Smooth muscle cell (in vitro differentiated cells): ENCODE measurements at regions not wholly inside any gene's neighbourhood (a gene's known extent, or its start where the extent isn't known, plus 50 kb on each side); places are given as distances from the start of the nearest gene placed in this dataset.

ENCODE experiments used
- DNase-seq: peaks from one replicate; lab custom pipeline; 2025; ENCODE audit not compliant: unreplicated experiment; lab: John Stamatoyannopoulos, UW
- H2AFZ ChIP-seq: fragments of 200-600 bp; sonication (generic); 2 replicates; pipeline ENCODE4 v1.6.0; 2016; ENCODE audit warnings: antibody characterized with exemption, low read depth, mild to moderate bottlenecking
- H3F3A ChIP-seq: fragments of 200-600 bp; sonication (generic); 2 replicates; pipeline ENCODE4 v1.6.0; 2017; ENCODE audit warnings: antibody characterized with exemption, low read depth
- H3K27ac ChIP-seq: fragments of 200-600 bp; sonication (generic); 2 replicates; pipeline ENCODE4 v1.5.1; 2016; ENCODE audit warnings: low read depth, mild to moderate bottlenecking
- H3K27me3 ChIP-seq: fragments of 200-600 bp; sonication (generic); 2 replicates; pipeline ENCODE4 v1.6.1; 2016; ENCODE audit warnings: low read depth, mild to moderate bottlenecking
- H3K36me3 ChIP-seq: fragments of 200-600 bp; sonication (generic); 2 replicates; pipeline ENCODE4 v1.5.1; 2016; ENCODE audit warnings: low read depth
- H3K4me1 ChIP-seq: fragments of 200-600 bp; sonication (generic); 2 replicates; pipeline ENCODE4 v1.5.1; 2016; ENCODE audit warnings: low read depth
- H3K4me2 ChIP-seq: fragments of 200-600 bp; sonication (generic); 2 replicates; pipeline ENCODE4 v1.6.0; 2016; ENCODE audit warnings: mild to moderate bottlenecking
- H3K4me3 ChIP-seq: fragments of 200-600 bp; sonication (generic); 2 replicates; pipeline ENCODE4 v1.5.1; 2016; ENCODE audit warnings: mild to moderate bottlenecking
- H3K79me2 ChIP-seq: fragments of 200-600 bp; sonication (generic); 2 replicates; pipeline ENCODE4 v1.6.0; 2016; ENCODE audit warnings: low read depth, mild to moderate bottlenecking
- H3K9ac ChIP-seq: fragments of 200-600 bp; sonication (generic); 2 replicates; pipeline ENCODE4 v1.6.0; 2016; ENCODE audit warnings: low read depth
- H3K9me3 ChIP-seq: fragments of 200-600 bp; sonication (generic); replicated peaks from 2 replicates; pipeline ENCODE4 v1.5.1; 2016; ENCODE audit warnings: low read depth
- H4K20me1 ChIP-seq: fragments of 200-600 bp; sonication (generic); 2 replicates; pipeline ENCODE4 v1.6.0; 2016; ENCODE audit warnings: low read depth
- CTCF ChIP-seq: fragments of 200-600 bp; sonication (generic); IDR thresholded peaks from 2 replicates; pipeline ENCODE4 v1.5.1; 2017; ENCODE audit warnings: borderline replicate concordance, mild to moderate bottlenecking, antibody characterized with exemption; ENCODE audit not compliant: insufficient read depth, poor library complexity, severe bottlenecking
- WGBS: methylation state at CpG from one replicate; pipeline ENCODE4 v1.1.7; 2016; ENCODE audit warnings: low lambda C conversion rate; 5-methylcytosine and 5-hydroxymethylcytosine counted together

GRCh38 chr3:189577050-189577951 lies 53.9 kb upstream of the TP63 start:
- DNase-seq: no peak
- H3K27me3 ChIP-seq: no peaks in the 10 kb centered on the region
- H3K36me3 ChIP-seq: no peaks in the 10 kb centered on the region
- H3K79me2 ChIP-seq: no peaks in the 10 kb centered on the region
- no peaks in the 10 kb centered on the region for H4K20me1 ChIP-seq
- no peak overlapping the region for H3K4me2 ChIP-seq
- H3K4me1 ChIP-seq: no peaks in the 10 kb centered on the region
- no peaks in the 10 kb centered on the region for H3K9me3 ChIP-seq
- no peak overlapping the region for H3K4me3 ChIP-seq
- no peak for TF ChIP-seq CTCF
- H2AFZ ChIP-seq: no peak overlapping the region
- no peak overlapping the region for H3K9ac ChIP-seq
- 67% methylated on average over 5 of the region's 5 CpGs for WGBS
- H3K27ac ChIP-seq: no peak overlapping the region
- H3F3A ChIP-seq: no peaks in the 10 kb centered on the region

- Histone ChIP-seq H2AFZ (no peak overlapping the region), H3K4me1 (no peaks in the 10 kb centered on the region), H4K20me1 (no peaks in the 10 kb centered on the region), H3K79me2 (no peaks in the 10 kb centered on the region), H3K9ac (no peak overlapping the region), H3K4me3 (no peak overlapping the region), H3F3A (no peaks in the 10 kb centered on the region), H3K27me3 (no peaks in the 10 kb centered on the region), H3K9me3 (no peaks in the 10 kb centered on the region), H3K4me2 (no peak overlapping the region), H3K27ac (no peak overlapping the region), H3K36me3 (no peaks in the 10 kb centered on the region)
- no peak for DNase-seq
- WGBS: 93% methylated on average over 2 of the region's 2 CpGs
- no peak for TF ChIP-seq CTCF
Observed at GRCh38 chr3:189580190-189580589, 51.0 kb upstream of the TP63 start.
